UCSD-AML1 (cell line): ENCODE measurements at regions not wholly inside any gene's neighbourhood (a gene's known extent, or its start where the extent isn't known, plus 50 kb on each side); places are given as distances from the start of the nearest gene placed in this dataset.

Experiments
- DNase-seq: peaks from one replicate; lab custom pipeline; 2025; ENCODE audit not compliant: unreplicated experiment; lab: John Stamatoyannopoulos, UW

DNA sequence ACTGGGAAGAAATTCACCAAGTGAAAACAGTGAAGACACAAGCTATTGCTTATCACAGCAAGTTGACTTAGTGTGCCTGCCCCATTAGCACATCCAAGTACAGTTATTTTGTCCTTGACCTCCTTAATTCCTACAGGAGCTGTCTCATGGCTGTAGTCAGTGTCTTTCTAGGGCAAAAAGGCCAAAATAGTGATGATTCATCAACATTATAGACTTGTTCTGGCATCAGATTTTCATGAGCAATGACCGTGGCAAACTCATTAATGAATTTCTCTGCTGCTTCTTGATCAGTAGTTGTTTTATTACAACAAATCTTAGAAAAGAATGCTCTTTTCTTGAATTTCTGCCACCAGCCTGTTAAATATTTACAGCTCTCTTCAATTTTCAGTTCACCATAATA, 1169.3 kb upstream of the DDX18 start:
- DNase-seq = no peak

DNA sequence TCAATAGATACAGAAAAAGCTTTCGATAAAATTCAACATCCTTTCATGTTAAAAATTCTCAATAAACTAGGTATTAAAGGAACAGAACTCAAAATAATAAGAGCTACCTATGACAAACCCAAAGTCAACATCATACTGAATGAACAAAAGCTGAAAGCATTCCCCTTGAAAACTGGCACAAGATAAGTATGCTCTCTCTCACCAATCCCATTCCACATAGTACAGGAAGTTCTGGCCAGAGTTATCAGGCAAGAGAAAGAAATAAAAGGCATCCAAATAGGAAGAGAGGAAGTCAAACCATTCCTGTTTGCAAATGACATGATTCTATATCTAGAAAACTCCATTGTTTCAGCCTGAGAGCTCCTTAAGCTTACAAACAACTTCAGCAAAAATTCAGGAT, 1145.8 kb upstream of the DDX18 start:
- DNase-seq = no peak

DNA sequence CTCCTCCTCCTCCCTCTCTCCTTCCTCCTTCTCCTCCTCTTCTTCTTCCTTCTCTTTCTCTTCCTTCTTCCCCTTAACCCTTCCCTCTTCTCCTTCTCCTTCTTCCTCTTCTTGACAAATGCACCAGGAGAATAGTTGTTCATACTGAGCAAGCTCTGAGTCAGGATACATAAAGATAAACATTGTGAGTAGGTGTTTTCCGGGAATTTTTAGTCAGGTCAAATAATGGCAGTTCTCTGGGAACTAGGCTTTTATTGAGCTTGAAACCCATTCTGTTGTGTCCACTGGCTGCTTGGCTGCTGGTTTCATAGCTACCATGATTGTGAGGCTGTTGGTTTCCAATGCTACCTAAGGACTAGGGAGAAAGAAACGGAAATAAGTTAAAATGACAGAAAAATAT, 1144.7 kb upstream of the DDX18 start:
- no peak for DNase-seq

DNA sequence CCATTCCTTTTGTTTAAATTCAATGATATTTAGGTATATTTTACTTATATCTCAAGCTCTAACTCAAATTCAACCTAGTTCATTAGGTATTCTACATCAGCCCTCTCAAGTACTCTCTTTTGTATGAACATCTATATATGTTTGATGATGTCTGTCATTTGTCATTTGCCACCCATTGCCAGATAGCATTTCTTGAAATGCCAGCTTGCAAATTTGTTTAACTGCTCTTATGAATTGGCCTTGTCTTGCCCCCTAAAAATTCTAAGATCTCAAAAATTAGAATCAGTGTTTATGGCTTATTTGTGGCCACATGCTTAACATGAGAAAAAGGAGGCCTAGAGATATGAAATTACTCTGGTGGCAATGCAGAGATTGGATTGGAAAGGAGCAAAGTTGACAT, 1140.3 kb upstream of the DDX18 start:
- no peak for DNase-seq

DNA sequence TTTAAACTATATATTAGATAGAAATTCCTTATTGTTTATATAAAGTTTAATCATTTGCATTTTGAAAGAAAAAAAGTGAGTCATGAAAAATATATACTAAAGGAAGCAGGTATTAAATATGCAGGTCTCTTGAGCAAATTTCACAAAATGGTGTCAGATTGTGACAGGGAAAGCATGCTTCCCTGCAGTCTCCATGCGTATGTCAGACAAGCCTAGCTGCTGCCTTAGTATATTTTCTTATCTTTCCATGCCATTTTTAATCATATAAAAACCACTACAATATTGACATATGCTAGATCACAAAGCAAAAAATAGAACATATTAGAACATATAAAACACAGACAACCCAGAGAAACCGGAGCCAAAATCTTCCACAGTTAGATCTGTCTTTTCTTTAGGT, 1137.7 kb upstream of the DDX18 start:
- no peak for DNase-seq

DNA sequence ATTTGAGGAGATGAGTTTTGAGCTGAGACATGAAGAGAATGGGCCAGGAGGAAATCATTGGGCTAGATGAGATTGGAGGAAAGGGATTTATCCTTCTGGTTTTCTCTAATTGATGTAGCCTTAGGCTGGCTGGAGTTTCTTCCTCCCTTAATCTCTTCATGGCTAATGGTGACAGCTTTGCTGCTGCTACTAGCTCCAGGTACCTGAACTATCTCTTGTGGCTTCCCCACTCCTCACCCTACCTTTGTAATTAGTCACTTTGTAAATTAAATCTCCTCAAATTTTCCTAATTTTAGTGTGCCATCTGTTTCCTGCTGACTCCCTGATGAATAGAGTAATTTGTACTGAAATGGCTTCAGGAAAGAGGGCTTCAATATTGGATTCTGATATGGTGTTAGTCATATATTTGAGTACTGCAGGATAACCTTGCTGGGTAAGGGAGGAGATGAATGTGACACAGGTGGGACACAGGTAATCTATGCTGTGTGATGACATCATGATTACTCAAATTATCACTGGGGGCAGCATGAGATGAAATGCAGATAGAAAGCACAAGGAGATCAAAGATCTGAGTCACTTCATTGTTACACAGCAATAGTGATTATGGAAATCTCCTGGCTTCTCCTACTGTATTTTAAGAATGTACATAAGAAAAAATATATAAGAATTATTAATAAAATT, 1134.1 kb upstream of the DDX18 start:
- no peak for DNase-seq

DNA sequence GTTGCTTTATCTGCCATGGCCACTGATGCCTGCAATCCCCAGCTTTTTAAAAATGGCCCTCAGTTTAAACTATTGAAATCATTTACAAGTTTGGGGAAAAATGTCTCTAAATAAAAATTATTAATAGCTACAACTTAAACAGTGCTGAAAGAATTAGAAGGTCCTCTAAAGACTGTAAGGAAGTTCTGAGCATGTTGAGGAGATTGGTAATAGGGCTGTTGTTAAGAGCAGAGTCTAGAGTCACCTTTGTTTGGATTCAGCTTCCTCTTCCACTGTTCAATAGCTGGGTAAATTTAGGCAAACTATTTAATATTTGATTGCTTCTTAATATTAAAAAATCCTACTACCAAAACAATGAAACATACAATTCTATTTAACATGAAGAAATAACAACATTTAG, 1127.1 kb upstream of the DDX18 start:
- no peak for DNase-seq

DNA sequence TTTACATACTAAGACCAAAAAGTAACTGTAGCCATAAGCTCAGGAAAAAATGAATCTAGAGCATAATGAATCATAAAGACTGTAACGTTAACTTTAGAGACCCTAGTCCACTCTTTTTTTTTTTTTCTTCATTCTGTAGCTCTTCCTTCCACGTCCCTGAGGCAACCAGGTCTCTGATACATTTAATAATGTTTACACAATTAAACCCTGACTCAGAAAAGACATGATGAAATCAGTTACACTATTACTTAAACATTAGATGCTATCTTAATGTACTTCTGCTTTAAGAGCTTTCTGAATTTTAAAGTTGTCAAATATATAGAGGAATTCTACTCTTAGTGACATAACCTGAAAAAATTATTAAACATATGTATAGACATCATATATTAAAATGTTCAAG, 1121.5 kb upstream of the DDX18 start:
- no peak for DNase-seq

DNA sequence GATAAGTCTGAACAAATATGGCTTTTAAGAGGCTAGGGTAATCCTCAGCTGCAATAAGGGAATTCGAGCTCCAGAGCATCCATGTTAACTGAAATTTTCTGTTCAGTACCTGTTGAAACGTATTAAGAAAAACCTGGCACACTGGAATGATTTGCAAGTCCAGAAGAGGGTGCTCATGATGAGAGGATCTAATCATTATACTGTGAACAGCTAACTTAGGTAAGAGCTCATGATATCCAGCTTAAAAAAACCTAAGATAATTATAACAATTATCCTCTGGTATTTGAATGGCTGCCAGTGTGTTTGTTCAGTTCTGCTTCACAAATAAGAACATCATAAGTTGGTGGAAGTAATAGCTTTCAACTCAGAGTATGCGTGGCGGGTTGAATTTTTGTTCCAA, 1118.3 kb upstream of the DDX18 start:
- DNase-seq = no peak

DNA sequence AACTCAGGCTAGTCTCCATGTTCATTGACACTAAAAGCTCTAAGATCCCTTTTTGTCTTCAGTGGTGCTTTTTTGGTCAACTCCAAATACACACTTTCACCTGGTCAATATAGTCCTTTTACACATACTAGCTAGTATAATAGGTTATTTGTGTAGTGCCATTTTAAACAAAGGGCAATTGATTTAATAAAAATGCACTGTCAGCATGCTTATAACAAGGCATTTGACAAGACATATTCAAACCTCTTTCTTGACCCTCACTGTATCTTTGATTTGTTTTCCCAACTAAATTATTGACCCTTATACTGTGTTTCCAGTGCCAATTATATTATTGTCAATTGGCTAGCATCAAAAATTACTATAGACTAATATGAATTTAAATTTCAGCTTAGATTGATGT, 1117.6 kb upstream of the DDX18 start:
- DNase-seq = no peak

DNA sequence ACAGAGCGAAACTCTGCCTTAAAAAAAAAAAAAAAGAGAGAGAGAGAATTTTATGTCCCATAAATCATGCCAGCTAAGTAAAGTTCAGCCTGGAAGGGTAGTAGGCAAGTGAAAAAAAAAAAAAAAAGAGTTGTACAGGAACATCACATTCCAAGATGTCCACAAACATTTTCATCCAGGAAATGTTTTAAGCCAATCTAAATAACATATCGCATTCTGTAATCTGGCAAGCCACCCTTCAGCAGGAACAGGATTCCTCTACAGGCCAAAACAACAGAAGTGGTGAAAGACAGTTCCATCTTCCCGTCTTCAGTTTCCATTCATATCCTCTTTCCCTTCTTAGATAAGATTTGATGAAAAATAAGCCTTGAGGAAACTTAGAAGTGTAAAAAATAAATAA, 1108.1 kb upstream of the DDX18 start:
- DNase-seq = no peak

DNA sequence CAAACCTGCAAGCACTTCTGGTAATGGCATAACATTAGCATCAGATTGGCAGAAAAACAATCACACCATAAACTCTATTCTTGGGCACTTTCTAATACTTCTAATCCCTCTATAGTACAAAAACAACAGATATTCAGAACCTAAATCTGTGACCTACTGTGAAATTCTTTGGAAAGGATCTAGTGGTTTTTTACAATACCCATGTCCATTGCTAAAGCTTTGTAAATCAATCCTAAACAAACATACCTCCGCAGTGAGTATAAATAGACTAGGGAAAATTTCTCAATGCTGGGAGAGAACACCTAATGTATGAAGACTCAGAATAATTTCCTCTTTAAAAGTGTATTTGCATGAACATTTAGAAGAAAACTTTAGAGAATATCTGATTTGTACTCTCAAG, 1098.5 kb upstream of the DDX18 start:
- no peak for DNase-seq

DNA sequence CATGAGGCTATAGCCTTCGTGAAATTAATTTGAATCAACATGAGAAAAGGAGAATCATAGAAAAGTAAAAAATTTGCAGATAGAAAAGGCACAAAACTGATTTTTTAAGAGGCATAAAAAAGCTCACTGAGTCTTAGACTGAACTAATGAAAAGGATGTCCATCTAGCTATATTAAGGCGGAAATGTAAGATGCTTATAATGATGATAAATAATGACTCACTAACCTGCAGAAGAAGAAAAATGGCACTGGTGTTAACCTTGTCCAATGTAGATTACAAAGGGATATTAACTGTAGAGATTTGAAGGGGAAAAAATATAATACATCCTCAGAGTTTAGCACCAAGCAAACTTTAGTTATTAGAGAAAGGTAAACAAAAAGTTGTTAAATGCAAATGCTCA, 1098.0 kb upstream of the DDX18 start:
- DNase-seq = no peak

DNA sequence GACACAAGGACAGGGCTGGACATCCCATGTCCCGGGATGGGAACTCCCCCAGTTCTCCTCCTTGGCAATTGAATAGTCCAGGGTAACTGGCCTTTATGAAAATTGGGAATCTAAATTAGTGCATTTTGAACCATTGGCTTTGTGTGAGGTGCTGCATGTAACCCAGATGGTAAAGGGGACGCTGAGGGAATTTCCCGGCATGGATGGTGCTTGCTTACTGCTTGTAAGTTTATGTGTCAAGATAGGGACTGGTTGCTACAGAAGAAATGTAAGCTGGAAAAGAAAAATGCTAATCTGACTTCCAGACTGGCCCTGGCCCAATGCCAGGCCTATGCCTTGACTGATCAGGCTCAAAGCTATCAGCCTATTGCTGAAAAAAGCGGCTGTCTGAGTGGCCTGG, 1096.7 kb upstream of the DDX18 start:
- no peak for DNase-seq

DNA sequence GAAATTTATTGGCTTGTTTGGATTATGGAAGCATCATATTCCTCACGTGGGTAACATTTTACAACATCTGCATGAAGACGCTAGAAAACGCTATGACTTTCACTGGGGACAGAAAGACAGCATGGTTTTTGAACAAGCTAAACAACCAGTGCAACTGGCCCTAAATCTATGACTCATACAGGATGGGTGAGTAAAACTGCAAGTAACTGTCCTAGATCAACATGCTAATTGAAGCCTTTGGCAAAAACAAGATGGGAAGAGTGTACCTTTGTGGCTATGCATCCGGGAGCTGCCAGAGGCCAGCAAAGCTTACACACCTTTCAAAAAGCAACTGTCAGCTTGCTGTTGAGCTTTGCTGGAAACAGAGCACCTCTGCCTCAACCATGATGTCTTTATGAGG, 1096.0 kb upstream of the DDX18 start:
- no peak for DNase-seq

DNA sequence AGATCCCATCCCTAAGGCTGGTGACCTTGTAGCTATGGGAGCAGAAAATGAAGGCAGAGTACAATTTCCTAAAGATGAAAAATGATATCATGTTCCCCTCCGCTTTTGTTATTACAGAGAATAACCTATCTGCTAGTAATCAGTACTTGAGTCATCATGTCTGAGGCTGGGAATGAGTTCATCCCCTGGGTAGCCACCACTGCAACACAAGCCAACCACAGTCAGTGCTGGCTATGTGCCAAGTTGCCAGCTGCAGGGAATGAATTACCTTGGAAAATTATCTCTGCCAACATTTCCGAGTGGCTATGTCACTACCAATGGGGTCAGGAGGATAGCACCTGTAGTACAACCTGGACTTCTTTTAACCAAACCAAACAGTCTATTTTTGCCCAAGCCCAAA, 1094.7 kb upstream of the DDX18 start:
- DNase-seq = no peak

DNA sequence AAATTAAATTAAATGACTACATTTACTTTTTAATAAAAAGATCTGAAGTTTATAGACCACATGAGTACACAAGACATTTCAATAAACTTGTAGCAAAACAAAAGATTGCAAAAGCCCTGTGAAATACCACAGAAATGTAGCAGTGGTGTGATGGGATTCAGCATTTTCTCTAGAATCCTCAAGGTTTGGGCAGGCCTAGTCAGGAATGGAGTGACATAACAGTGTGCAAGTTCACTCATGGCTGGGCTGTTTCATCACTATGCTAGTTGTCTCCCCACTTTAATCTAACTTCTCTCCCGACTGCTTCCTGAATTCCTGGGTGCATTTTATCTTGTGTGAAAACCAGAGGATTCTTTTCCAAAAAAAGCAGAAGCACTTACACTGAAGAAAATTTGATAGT, 1089.9 kb upstream of the DDX18 start:
- no peak for DNase-seq

DNA sequence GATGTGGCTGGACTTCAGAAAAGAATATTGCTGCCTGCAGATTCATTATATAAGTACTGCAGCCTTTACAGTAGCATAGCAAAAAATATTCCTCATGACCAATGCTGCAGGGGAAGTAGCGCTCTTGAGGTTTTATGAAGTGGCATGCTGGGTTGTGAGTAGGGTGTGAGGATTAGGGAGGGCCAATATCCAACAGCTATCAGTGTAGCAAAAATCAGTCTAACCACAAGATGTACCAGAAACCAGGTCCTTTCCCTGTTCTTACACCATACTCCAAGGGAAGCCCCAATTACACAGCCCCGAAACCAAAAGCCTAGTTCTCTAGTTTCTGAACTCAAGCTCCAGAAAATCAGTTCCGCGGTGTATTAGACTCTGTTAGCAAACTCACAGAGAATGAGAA, 1082.2 kb upstream of the DDX18 start:
- no peak for DNase-seq

DNA sequence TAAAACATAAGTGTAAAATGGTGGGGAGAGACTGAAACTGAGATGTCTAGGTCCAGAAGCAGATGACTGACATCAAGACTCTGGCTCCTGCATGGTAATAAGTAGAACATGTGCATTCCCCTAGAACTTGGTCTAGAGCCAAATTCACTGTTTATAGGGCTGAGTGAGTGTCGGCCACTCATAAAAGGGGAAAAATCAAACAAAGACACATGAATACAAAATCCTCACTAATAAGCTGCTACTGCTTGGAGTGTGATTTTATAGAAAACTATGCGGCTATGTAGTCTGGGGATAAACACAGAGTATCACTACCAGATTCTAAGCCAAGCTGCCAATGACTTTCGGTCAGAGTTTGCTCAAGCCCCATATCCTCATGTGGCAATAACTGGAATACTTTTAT, 1080.8 kb upstream of the DDX18 start:
- no peak for DNase-seq

DNA sequence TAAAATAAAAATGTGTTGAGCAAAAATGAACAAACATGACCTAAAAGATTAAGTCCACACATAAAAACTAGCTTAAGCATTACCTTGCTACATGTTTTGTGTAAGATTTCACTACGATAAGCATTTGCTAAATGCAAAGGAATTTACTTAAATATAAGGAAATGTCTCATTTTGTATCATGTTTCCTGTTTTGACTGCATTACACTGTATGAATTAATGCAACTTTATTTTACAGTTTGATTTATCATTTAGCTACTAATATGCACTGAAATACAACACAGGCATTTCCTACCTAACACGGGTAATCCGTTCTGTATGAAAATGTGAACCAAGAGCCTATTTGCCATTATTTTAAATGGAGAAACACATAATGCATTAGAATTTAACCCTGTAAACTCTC, 1076.5 kb upstream of the DDX18 start:
- DNase-seq = no peak

DNA sequence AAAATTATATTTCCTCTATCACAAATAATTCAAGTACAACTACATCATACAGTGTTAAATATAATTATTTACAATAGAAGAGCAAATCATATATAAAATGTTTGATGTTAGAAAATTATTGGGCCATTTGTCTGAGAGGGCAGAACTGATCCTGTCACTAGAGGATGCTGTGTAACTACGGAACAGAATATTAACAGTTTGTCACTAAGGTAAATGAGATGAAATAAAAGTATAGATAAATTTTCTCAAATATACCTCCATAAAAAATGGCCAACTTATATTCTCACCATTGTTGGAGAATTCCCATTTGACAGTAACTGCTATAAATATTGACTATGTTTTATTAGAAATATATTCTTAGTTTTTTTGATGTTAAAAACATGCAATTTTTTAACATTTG, 1067.4 kb upstream of the DDX18 start:
- DNase-seq = no peak

DNA sequence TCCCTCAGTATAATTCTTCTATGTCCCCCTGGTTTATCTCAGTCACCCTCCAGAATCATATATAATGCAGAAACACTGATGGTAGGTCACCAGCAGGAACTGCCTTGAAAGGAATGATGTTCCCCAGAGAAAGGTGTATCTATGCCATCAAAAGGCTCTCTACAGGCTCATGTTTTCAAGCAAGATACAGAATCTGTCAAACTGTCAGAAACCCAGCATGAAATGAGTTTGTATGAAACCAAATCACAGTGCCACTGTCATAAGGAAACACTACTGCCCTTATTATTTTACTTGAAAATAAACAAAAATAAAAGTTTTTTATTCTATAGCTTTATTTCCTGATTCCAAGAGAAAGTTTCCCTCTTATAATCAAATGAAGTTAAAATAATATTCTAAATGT, 1064.5 kb upstream of the DDX18 start:
- no peak for DNase-seq

DNA sequence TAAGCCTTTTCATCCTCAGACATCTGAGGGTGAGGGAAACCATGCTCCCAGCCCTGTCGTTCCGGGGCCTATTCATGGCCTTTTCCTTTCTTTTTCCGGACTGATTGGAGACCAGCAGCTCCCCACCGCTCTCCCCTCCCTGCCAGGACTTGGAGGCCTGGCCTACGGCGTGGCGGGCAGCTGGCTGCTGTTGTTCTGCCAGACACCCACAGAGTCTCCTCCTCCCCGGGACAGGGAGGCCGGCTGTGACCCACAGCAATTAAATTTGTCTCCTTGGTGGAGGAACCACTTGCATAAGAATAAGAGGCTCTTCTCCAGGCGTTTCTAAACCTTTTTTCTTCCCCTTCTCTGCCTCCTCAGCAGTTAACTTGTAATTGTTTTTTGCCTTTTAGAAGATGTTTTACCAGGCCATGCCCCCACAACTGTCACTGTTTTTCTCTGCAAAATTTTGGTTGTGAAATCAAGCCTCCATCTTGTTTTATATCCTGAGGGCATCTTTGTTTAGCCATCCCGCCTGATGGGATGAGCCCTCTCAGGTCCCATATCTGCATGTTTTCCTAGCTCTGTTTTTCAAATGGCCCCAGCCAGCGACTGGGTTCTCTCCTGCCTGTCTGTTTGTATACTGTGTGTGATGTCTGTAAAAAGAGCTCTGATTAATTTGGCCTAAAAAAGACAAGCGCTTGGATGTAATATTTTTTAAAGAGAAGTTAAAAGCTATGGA, 1060.0 kb upstream of the DDX18 start:
- DNase-seq = no peak
